Glomerular visceral epithelial cell (primary cell): ENCODE measurements at regions not wholly inside any gene's neighbourhood (a gene's known extent, or its start where the extent isn't known, plus 50 kb on each side); places are given as distances from the start of the nearest gene placed in this dataset.

Experiments used
- DNase-seq: peaks from one replicate; pipeline ENCODE4 v3.0.0-alpha.2; 2016; ENCODE audit errors: extremely low spot score

DNA sequence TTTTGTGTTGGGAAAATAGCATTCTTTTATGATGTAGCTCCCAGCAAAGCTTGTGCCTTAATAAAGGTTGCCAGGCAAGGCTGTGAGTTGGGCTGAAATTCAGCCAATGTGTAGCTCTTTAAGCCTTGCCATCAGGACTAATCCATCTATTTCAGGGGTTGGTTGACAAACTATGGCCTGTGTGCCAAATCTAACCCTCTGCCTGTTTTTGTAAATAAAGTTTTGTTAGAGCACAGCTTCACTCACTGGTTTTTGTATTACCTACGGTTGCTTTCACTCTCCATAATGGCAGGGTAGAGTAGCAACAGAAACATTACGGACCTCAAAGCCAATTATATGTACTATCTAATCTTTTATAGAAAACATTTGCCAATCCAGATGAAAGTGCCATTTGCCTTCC, 638.1 kb upstream of the POT1 start:
- no peak for DNase-seq

DNA sequence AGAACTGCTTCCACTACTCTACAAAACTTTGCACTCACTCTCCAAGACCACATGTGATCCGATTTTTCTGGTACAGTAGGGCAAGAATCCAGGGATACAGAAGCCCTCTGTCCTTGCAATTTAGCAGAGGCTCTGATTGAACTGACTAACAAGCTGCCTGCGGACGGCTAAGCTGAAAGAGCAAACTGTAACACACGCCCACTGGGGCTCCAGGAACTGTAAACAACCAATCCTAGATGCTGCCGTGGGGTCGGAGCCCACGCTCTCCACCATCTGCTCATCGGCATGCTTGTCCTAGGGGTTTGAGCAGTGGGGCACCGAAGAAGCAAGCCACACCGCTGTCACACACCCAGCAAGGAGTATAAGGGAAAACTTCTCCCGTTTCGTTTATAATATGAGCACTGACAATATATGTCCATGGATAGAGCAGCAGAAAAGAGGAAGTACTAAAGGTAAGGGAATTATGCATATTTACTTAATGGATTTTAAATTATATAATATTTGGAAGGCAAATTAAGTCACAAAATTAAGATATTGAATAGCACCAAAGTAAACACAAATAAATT, 634.4 kb upstream of the POT1 start:
- DNase-seq, result no peak

DNA sequence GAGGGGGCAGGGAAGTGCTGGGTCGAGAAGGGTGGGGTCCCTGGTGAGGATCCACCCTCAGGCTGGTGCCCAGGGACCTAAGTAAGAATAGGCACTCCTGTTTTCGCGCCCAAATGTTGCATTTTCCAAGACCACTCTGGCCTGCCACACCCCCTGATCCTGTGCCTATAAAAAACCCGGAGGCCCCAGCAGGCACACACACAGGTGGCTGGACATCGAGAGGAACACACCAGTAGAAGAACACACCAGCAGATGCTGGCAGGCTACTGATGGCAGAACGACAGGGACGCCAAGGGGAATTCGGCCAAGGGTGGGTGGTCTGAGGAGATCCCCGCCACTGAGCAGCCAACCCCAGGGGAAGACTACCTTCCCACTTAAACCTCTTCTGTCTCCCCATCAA, 633.9 kb upstream of the POT1 start:
- no peak for DNase-seq

DNA sequence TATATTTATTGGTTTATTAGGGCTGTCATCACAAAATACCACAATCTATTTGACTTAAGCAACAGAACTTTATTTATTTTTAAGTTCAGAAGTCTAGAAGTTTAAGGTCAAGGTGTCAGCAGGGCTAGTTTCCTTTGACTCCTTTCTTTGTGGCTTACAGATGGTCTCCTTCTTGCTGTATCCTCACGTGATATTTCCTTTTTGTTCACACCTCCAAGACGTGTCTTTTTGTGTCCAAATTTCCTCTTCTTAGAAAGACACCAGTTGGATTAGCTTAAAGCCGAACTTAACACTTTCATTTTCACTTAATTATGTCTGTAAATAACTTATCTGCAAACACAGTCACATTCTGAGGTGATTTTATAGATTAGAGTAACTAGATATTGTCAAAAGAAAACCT, 631.4 kb upstream of the POT1 start:
- no peak for DNase-seq

DNA sequence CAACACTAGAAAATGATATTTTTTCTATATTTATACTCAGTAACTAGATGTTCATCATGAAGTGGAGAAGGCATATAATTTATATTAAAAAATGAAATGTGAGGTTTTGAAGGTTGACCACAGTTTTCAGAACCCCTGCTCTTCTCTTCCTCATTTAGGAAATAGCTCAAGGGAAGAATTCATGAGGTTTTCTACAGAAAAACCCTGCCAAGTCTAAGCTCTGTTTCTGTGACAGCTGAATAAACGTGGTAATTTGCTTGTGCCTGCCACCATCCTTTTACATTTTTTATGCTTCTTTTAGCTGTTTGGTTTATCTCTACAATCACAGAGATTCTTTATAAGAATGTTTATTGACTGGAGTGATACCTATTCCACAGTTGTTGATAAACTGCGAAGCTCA, 630.3 kb upstream of the POT1 start:
- DNase-seq, result no peak

DNA sequence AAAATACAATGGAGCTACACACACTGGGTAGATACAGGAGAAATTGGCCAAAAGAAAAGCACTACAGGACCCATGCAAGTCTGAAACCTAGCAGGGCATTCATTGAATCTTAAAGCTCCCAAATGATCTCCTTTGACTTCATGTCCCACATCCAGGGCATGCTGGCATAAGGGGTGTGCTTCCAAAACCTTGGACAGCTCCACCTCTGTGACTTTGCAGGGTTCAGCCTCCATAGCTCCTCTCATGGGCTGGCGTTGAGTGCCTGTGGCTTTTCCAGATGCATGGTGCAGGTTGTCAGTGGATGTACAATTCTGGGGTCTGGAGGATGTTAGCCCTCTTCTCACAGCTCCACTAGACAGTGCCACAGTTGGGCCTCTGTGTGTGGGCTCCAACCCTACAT, 626.3 kb upstream of the POT1 start:
- DNase-seq, result no peak

DNA sequence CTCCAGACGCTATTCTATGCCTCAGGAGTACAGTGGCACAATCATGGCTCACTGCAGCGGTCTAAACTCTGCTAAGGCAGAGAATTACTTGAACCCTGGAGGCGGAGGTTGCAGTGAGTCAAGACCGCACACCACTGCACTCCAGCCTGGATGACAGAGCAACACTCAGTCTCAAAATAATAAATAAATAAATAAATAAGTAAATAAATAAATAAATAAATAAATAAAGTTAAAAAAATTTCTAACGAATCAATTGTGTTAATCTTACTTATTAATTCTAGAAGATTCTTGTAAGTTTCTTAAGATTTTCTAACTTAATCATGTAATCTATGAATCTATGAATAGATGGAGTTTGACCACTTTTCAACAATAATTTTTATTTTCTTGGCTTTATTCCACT, 621.4 kb upstream of the POT1 start:
- DNase-seq, result no peak

DNA sequence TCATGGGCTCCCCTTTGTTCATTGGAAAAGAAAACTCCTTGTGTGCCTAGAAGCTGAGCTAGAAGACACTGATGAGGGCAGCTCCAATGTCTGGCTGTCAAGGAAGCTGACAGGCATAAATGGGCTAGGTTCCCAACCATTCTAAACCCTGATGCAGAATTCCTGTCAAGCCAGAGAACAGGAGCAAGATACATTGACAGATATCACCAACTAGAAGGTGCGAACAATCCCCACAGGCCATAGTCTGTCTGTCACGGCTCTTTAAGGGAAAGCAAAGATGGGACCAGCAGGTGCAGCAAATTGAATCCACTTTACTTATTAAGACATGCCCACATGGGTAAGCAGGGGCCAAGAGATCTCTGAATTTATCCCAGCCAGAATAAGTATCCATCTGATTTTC, 617.9 kb upstream of the POT1 start:
- no peak for DNase-seq

DNA sequence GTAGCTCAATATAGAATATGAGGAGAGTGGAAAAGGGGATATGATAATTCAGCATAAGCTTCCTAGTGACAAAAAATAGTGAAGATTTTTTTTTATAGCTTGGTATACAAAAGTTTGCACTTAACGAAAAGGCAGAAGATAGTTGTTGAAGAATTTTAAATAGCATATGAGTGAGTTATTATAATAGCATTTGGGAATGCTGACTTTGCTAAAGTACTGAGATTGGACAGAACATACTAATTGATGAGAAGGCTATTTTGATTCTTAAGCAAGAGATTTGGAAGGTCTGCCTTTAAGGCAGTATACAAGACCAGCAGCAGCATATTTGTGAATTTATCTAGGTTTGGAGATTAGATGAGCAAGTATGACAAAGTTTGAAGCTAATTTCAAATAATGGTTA, 600.9 kb upstream of the POT1 start:
- no peak for DNase-seq

DNA sequence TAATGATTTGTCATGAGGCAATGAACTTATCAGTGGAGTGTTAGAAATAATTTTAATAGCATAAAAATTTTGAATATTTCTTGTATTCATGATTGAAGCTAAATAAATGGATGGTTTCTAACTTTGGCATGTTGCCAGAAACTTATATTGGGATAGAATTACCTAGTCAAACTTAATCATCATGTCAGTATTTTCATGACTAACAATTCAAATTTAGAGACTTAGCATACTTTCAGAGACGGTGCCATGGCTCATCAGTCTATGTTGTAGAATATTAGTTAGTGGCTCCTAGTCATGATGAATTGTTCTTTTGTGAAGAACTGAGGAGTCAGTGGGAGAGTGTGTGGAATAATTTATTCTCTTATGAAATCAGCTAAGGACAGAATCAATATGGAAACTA, 599.6 kb upstream of the POT1 start:
- DNase-seq, result no peak

DNA sequence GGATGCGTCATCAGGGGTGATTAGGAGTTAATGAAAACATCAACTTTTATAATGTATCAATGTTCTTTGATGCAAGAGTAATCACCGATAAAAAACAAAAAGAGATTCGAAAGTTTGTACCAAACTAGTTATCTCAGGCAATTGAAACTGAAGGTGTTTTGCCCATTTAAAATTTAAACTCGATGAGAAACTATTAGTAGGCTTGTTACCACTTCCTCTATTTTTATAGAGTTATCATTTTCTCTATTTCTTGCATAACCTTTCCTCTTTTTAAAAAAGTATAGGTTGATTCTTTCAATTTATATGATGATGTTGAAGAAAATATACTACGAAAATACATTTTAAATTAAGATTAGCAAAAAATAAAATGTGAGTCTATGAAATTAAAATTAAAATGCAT, 597.3 kb upstream of the POT1 start:
- no peak for DNase-seq

DNA sequence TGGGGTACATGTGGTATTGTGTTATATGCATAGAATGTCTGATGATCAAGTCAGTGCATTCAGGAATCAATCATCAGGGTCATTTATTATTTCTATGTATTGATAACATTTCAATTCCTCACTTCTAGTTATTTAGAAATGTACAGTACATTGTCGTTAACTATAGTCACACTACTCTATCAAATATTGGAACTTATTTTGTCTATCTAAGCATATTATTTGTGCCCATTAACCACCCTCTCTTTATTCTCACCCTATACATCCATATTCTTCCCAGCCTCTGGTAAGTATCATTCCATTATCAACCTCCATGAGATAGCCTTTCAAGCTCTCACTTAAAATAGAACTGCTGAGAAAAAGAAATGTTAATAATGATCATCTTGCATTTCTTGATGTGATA, 596.5 kb upstream of the POT1 start:
- no peak for DNase-seq

DNA sequence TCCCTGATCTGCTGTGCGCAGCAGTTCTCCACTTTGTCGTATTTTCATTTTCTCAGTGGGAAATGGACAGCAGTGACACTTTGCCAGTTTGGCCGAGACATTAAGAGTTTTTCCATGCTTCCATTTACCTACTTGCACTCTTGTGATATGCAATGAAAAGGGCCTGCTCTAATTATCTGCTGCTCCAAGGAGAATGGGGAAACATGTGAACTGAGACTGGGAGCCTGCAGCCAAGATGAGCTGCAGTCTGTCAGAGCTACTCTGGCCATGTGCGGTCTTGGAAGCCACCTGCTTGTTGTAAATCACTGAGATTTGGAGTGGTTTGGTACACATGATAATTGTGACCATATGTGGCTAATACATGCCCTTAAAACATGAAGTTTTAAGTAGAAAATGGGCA, 586.6 kb upstream of the POT1 start:
- DNase-seq, result no peak

DNA sequence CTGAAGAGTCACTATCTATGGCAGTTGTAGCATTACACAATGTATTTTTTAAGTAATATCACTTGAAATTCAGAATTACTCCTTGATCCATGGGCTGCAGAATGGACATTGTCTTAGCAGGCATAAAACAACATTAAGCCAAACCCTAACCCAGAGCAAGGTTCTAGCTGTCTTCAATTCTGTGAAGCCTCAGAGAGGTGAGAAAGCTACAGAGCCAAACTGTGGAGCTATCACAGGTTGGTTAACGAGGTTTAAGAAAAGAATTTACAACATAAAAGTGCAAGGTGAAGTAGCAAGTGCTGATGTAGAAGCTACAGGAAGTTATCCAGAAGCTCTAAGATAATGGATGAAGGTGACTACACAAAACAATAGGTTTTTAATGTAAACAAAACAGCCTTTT, 582.7 kb upstream of the POT1 start:
- no peak for DNase-seq

DNA sequence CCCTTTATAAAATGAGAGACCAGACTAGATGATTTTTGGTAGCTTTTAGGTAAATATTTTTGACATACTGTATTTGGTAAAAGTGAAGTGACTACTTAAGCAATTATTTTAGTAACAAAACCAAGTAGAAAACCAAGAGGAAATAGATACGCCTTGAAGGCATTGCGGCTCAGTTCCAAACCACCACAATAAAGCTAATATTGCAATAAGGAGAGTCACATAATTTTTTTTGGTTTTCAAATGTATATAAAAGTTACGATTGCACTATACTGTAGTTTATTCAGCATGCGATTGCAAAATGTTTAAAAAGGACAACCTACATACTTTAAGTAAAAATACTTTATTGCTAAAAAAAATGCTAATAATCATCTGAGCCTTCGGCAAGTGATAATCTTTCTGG, 581.7 kb upstream of the POT1 start:
- DNase-seq, result no peak

DNA sequence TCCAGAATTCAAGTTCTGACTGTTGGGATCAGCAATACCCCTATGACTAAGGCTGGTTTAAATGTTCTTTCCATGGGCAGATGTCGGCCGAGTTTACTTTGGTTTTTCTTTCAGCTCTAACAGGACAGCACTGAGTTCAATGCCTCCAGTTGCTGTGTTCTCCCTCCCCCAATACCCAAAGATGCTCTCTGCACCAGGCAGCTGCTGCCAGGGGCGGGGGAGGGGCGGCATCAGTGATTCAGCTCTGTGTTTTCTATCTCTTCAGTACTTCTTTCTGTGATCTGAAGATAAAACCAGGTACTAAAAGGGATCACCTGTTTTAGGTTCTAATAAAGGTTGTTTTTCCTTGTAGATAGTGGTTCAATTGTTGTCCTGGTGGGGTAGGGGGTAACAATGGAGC, 576.7 kb upstream of the POT1 start:
- no peak for DNase-seq

DNA sequence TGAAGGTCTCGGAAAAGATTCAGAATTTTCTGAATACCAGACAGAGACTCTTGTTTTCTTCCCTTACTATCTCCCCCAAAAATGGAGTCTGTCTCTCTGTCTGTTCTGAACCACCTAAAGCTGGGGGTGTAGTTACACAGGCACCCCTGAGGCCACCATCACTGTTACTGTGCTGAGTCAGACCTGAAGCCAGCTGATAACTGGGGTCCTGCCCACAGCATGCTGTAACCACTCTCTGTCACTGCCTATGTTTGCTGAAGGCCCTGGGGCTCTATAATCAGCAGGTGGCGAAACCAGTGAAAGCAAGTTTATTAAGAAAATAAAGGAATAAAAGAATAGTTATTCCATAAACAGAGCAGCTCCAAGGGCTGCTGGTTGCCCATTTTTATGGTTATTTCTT, 575.2 kb upstream of the POT1 start:
- DNase-seq, result no peak

DNA sequence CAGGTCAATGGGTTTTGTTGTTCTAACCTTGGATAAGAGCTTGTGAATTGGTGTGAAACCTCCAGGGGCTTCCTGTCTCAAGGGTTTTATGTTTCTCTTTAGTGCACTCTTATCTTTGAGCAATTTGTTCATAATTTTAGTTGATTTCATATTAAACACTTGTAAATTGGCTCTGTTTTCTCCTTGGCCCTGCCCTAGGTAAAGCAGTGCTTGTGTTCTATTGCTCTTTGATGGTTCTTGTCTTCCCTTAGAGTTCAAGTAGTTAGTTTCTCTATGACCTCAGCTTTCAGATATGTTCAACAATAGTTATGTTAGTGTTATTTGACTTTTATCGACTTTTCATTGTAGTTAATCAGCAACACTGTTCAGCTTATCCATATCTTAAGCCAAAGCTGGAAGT, 566.4 kb upstream of the POT1 start:
- no peak for DNase-seq

DNA sequence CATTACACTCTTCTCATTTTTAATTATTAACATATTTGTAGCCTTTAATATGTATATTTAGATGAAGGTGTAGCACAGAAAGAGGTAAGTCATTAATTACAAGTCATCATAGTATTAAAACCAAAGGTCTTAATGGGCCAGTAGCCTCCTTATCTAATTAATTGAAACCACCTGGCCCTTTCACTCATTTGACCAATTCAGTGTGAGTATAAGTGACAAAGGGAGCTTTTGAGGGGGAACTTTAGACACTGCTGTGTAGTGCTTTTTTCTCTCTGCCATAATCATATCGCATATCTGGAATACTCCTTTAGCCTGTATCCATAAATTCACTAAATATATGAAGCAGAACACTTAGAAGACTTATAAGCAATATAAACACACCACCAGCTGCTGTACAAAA, 562.9 kb upstream of the POT1 start:
- no peak for DNase-seq

DNA sequence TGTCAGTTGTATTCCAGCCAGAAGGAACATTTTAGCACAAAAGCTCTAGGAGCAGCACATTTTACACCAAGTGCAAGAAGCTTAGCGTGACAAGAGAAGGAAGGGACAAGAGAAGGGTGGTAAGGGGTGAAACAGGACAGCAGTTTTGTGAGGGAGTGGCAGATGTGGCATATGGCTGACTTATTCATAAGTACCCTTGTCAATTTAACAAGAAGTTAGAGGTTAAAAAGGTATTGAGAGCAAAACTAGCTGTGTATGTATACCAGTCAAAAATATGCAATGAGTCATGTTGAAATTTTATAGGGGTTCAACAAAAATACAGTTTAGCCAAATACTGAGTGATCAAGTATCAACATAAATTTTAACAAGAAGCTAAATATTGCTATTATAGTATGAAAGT, 561.5 kb upstream of the POT1 start:
- no peak for DNase-seq

DNA sequence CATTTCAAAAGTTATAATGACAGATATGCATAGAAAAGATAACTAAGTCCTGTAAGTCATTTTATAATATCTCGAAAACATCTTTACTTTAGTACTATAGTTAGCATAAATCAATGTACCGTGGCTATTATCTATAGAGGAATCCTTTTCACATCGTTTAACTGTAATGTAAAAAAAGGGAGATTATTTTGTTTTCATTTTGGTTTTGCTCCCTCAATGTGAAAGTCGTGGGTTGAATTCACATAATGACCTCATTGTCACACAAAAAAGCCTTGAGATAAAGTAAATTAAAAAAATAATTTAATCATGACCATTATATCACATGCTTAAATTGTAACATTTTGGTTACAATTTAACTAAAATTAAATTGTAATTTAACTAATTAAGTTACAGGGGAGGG, 560.5 kb upstream of the POT1 start:
- no peak for DNase-seq

DNA sequence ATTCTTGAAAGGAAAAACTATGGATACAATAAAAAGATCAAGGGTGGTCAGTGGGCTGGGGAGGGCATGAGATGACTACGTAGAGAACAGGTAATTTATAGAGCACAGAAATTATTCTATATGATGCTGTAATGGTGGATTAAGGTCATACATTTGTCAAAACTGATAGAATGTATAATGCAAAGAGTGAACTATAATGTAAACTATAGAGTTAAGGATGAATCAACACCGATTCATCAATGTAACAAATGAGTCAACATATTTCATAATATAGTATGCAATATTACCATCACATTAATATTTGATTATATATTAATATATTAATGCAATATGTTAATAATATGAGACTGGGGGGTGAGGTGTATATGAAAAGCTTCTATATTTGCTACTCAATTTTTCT, 555.6 kb upstream of the POT1 start:
- DNase-seq, result no peak

DNA sequence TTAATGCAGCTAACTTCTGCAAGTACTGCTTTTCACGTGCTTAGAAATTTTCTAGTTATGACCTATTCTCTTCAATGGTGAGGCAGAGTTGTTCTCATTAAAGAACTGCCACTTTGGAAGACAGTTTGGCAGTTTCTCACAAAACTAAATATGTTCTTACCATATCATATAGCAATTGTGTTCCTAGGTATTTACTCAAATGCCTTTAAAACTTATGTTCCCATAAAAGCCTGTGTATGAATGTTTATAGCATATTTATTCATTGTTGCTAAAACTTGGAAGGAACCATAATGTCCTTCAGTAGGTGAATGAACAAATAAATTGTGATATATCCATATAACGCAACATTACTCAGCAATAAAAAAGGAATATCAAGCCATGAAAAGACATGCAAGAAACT, 555.1 kb upstream of the POT1 start:
- DNase-seq, result no peak

DNA sequence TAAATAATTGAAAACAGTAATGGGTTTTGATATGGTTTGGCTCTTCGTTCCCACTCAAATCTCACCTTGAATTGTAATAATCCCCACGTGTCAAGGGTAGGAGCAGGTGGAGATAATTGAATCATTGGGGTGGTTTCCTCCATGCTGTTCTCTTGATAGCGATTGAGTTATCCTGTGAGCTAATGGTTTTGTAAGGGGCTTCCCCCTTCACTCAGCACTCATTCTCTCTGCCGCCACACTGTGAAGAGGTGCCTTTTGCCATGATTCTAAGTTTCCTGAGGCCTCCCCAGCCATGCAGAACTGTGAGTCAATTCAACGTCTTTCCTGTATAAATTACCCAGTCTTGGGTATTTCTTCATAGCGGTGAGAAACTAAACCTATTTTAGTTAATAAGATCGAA, 551.7 kb upstream of the POT1 start:
- no peak for DNase-seq

DNA sequence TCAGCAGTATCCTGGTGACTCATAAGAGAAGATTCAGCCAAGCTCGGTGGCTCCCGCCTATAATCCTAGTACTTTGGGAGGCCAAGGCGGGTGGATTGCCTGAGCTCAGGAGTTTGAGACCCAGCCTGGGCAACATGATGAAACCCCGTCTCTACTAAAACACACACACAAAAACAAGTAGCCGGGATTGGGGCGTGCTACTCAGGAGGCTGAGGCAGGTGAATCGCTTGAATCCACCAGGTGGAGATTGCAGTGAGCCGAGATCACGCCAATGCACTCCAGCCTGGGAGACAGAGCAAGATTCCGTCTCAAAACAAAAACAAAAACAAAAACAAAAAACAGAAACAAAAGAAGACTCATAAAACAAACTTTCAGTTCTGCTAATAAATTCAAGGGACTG, 551.1 kb upstream of the POT1 start:
- DNase-seq, result no peak
